Gastroesophageal sphincter (tissue), 4 donors: ENCODE measurements at regions not wholly inside any gene's neighbourhood (a gene's known extent, or its start where the extent isn't known, plus 50 kb on each side); places are given as distances from the start of the nearest gene placed in this dataset.
A peak's percentile ranks its signal among the peaks of the same experiment; 100 is the strongest.

ENCODE experiments used
- ATAC-seq: fragments of 150-250 bp; one replicate; pipeline ENCODE4 v1.9.1; 2016; ENCODE audit warnings: mild to moderate bottlenecking, moderate library complexity
- H3K27ac ChIP-seq, 4 donors: fragments of 200-600 bp; sonication (generic) in 3 of 4; 1 replicate in 3 of 4; 2 replicates in 1 of 4; pipeline ENCODE4 v1.5.1; 2016 to 2019
- H3K27me3 ChIP-seq: fragments of 200-600 bp; sonication (generic); one replicate; pipeline ENCODE4 v1.5.1; 2019
- H3K36me3 ChIP-seq, 2 donors: fragments of 200-600 bp; sonication (generic); one replicate each; pipeline ENCODE4 v1.5.1; 2019; ENCODE audit warnings: control low read depth in 1 of 2
- H3K4me1 ChIP-seq, 3 donors: fragments of 200-600 bp; sonication (generic); 1 replicate in 2 of 3; 2 replicates in 1 of 3; pipeline ENCODE4 v1.5.1; 2016 to 2019; ENCODE audit warnings: control low read depth in 2 of 3
- H3K4me3 ChIP-seq, 2 donors: fragments of 200-600 bp; sonication (generic); one replicate each; pipeline ENCODE4 v1.5.1; 2019; ENCODE audit warnings: mild to moderate bottlenecking in 1 of 2, moderate library complexity in 1 of 2
- H3K9me3 ChIP-seq, 3 donors: fragments of 200-600 bp; sonication (generic); one replicate each; pipeline ENCODE4 v1.5.1; 2017 to 2019; ENCODE audit warnings: control low read depth in 2 of 3
- CTCF ChIP-seq, 4 experiments: fragments of 200-600 bp in 2 of 4; fragments of 450-650 bp in 2 of 4; sonication (generic) in 1 of 4; IDR thresholded peaks; one replicate each; pipeline ENCODE4 v1.5.1; 2017 to 2019; ENCODE audit warnings: antibody characterized with exemption in 4 of 4, mild to moderate bottlenecking in 2 of 4, moderate library complexity in 2 of 4
- EP300 ChIP-seq: sonication (generic); formaldehyde crosslinking; IDR thresholded peaks from one replicate; pipeline ENCODE4 v1.6.1; 2017; ENCODE audit warnings: antibody characterized with exemption, mild to moderate bottlenecking
- POLR2A ChIP-seq, 2 donors: fragments of 450-650 bp; IDR thresholded peaks; one replicate each; pipeline ENCODE4 v1.6.1; 2017; ENCODE audit warnings: antibody characterized with exemption in 2 of 2, mild to moderate bottlenecking in 2 of 2, moderate library complexity in 1 of 2
- POLR2AphosphoS5 ChIP-seq: sonication (generic); formaldehyde crosslinking; IDR thresholded peaks from one replicate; pipeline ENCODE4 v1.6.1; 2017; ENCODE audit warnings: antibody characterized with exemption
- WGBS, 2 donors: methylation state at CpG; one replicate each; pipeline ENCODE4 v1.1.5; 2018; ENCODE audit warnings: low coverage in 1 of 2; 5-methylcytosine and 5-hydroxymethylcytosine counted together

GRCh38 chr1:14296795-14297194 lies 301.7 kb upstream of the KAZN start:
- H3K9me3 ChIP-seq: no peaks in the 10 kb centered on the region
- no peaks in the 10 kb centered on the region for H3K27me3 ChIP-seq
- ATAC-seq: no peak
- no peak overlapping the region for H3K27ac ChIP-seq
- TF ChIP-seq POLR2A (IDR thresholded peaks at IDR 0.05): no peak
- TF ChIP-seq EP300: no peak
- no peak for TF ChIP-seq POLR2AphosphoS5
- no peak for TF ChIP-seq CTCF (IDR thresholded peaks at IDR 0.05)
- no peaks in the 10 kb centered on the region for H3K4me1 ChIP-seq
- no peaks in the 10 kb centered on the region for H3K36me3 ChIP-seq
- WGBS, 2 donors: 80 to 96% methylated on average over 2 to 3 of the region's 3 CpGs
- no peak overlapping the region for H3K4me3 ChIP-seq

DNA sequence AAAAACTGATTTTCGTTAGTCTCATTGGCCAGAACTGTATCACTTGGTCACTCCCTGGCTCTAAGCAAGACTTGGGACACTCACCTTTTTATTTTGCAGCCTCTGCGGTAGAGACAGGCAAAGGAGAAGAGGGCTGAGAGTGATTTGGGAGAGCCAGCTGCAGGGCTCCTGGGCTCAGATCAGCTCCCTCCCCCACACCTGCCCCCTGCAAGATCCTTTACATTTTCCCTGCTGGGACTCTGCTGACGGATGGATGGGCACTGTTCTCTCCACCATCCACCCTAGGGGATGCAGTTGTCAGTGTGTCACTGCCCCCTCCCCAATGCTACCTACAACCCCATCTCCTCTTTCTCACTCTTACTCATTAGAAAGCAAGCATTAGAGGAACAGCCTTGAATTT lies 301.1 kb upstream of the KAZN start:
- Histone ChIP-seq H3K36me3 (no peaks in the 10 kb centered on the region), H3K9me3 (no peaks in the 10 kb centered on the region), H3K27ac (no peak overlapping the region), H3K4me3 (no peak overlapping the region), H3K4me1 (no peaks in the 10 kb centered on the region), H3K27me3 (no peaks in the 10 kb centered on the region)
- WGBS, 2 donors: 72 to 92% methylated on average over 2 to 3 of the region's 3 CpGs
- TF ChIP-seq CTCF (IDR thresholded peaks at IDR 0.05): no peak
- TF ChIP-seq EP300: no peak
- no peak for TF ChIP-seq POLR2A (IDR thresholded peaks at IDR 0.05)
- no peak for TF ChIP-seq POLR2AphosphoS5
- no peak for ATAC-seq

DNA sequence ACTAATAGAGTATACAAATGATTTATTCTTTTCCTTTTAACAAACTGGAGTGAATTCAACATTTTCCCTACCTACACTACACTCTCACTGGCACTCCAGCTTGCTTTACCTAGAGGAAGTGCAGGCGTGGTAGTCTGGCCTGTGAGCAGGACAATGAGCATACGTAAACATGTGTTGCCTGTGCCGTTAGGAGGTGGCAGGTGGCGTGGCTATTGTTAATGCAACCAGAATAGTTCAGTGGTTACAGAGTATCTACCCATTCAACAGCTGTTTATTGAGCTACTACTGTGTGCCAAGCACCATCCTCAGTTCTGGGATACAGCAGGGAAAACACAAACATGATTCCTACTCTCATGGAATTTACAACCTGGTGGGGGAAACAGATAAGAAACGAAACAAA lies 299.7 kb upstream of the KAZN start:
- peaks cover 0 to 5% (median 0%) of the 10 kb centered on the region in 3 donors for H3K4me1 ChIP-seq
- no peak overlapping the region for H3K27ac ChIP-seq

GRCh38 chr1:14300991-14301703 lies 297.3 kb upstream of the KAZN start:
- H3K27me3 ChIP-seq: no peaks in the 10 kb centered on the region
- H3K4me3 ChIP-seq: no peak overlapping the region
- no peaks in the 10 kb centered on the region for H3K9me3 ChIP-seq
- 73 to 100% methylated on average over 1 to 6 of the region's 9 CpGs for WGBS, 2 donors
- no peaks in the 10 kb centered on the region for H3K36me3 ChIP-seq
- no peak for TF ChIP-seq EP300
- no peak for TF ChIP-seq POLR2A (IDR thresholded peaks at IDR 0.05)
- no peak for TF ChIP-seq CTCF (IDR thresholded peaks at IDR 0.05)
- peak; percentile 55 for TF ChIP-seq POLR2AphosphoS5
- peak overlapping the region in 2 of 4 donors; percentile 21 to 42 for H3K27ac ChIP-seq
- peak; percentile 25 for ATAC-seq
- peaks cover 0 to 26% (median 9%) of the 10 kb centered on the region in 3 donors for H3K4me1 ChIP-seq

More for the DNA sequence above, 299.7 kb upstream of the KAZN start:
- Histone ChIP-seq H3K4me3 (no peak overlapping the region), H3K36me3 (no peaks in the 10 kb centered on the region), H3K27me3 (no peaks in the 10 kb centered on the region), H3K9me3 (no peaks in the 10 kb centered on the region)
- WGBS, 2 donors: 50 to 95% methylated on average over 1 to 5 of the region's 5 CpGs
- TF ChIP-seq EP300: no peak
- TF ChIP-seq POLR2A (IDR thresholded peaks at IDR 0.05): no peak
- TF ChIP-seq CTCF (IDR thresholded peaks at IDR 0.05): no peak
- TF ChIP-seq POLR2AphosphoS5: no peak
- ATAC-seq: no peak

- ATAC-seq: no peak
Observed at GRCh38 chr1:14301704-14302024, 296.8 kb upstream of the KAZN start.

More at GRCh38 chr1:14301704-14302024, 296.8 kb upstream of the KAZN start:
- TF ChIP-seq POLR2A (IDR thresholded peaks at IDR 0.05): no peak
- no peak for TF ChIP-seq POLR2AphosphoS5
- TF ChIP-seq CTCF (IDR thresholded peaks at IDR 0.05): no peak
- TF ChIP-seq EP300: no peak
- no peaks in the 10 kb centered on the region for H3K36me3 ChIP-seq
- no peaks in the 10 kb centered on the region for H3K9me3 ChIP-seq
- WGBS, 2 donors: 83 to 86% methylated on average over 3 of the region's 4 CpGs
- no peak overlapping the region for H3K4me3 ChIP-seq
- peaks cover 0 to 31% (median 9%) of the 10 kb centered on the region in 3 donors for H3K4me1 ChIP-seq
- peak overlapping the region in 1 of 4 donors; percentile 42 for H3K27ac ChIP-seq
- H3K27me3 ChIP-seq: no peaks in the 10 kb centered on the region
